Hepatocyte (in vitro differentiated cells): ENCODE measurements at regions not wholly inside any gene's neighbourhood (a gene's known extent, or its start where the extent isn't known, plus 50 kb on each side); places are given as distances from the start of the nearest gene placed in this dataset.

Experiments
- EZH2 ChIP-seq: fragments of 200-600 bp; sonication (generic); IDR thresholded peaks from 2 replicates; pipeline ENCODE4 v1.6.1; 2016; ENCODE audit warnings: antibody characterized with exemption, mild to moderate bottlenecking, borderline replicate concordance
- TF ChIP-seq, protein P1 (sequence below): fragments of 200-600 bp; sonication (generic); IDR thresholded peaks from 2 replicates; pipeline ENCODE4 v1.5.1; 2016; ENCODE audit warnings: antibody characterized with exemption, mild to moderate bottlenecking; ENCODE audit not compliant: poor library complexity

DNA sequence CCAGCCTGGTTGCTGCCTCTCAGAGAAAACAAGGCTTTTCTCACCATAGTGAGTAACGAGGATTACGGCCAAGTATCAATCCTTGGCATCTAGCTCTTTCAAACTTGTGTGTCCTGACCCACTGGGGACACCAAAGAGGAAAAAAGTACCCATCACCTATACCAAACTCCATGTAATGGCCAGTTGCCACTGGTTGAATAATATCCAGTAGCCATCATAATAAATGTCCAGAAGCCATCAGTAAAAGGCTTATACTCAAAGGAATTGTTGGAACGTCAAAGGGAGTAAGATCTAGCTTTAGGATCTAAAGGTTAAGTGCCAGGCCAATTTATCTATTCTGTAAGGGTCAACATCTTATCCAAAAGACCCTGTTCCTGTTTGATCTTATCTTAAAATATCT is 91.1 kb downstream of the PTPRS start:
- no peak for TF ChIP-seq EZH2
- TF ChIP-seq, protein P1, sequence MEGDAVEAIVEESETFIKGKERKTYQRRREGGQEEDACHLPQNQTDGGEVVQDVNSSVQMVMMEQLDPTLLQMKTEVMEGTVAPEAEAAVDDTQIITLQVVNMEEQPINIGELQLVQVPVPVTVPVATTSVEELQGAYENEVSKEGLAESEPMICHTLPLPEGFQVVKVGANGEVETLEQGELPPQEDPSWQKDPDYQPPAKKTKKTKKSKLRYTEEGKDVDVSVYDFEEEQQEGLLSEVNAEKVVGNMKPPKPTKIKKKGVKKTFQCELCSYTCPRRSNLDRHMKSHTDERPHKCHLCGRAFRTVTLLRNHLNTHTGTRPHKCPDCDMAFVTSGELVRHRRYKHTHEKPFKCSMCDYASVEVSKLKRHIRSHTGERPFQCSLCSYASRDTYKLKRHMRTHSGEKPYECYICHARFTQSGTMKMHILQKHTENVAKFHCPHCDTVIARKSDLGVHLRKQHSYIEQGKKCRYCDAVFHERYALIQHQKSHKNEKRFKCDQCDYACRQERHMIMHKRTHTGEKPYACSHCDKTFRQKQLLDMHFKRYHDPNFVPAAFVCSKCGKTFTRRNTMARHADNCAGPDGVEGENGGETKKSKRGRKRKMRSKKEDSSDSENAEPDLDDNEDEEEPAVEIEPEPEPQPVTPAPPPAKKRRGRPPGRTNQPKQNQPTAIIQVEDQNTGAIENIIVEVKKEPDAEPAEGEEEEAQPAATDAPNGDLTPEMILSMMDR = no peak
